ENCODE measurements at regions not wholly inside any gene's neighbourhood (a gene's known extent, or its start where the extent isn't known, plus 50 kb on each side); places are given as distances from the start of the nearest gene placed in this dataset.

DNA sequence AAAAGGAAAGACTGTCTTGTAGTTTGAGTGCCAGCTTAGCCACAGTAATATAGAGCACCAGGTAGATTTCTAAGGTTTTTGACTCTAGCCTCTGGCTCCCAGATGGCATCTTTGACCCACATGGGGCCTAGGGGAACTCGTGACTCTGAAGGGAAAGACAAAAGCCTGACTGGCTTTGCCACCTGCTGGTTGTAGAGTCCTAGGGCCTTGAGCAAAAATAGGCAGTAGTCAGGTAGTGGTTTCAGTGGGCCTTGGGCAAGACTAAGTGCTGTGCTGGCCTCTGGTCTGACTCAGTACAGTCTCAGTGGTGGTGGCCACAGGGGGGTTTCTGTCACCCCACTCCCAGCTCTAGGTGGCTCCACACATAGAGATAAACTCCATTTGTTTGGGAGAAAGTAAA, 349.4 kb downstream of the FAM181B start:
- Histone ChIP-seq H3K36me3 (no peaks in the 10 kb centered on the region), H3K27ac (no peak overlapping the region), H4K20me1 (ENCODE audit: low read depth) (no peaks in the 10 kb centered on the region), H3K79me2 (ENCODE audit: low read depth) (no peaks in the 10 kb centered on the region), H3K27me3 (no peaks in the 10 kb centered on the region), H3K9ac (no peak overlapping the region), H3K4me1 (no peaks in the 10 kb centered on the region), H3K4me2 (no peak overlapping the region), H3K4me3 (no peak overlapping the region), H3K9me3 (ENCODE audit: low read depth) (no peaks in the 10 kb centered on the region), H3F3A (ENCODE audit: low read depth) (no peaks in the 10 kb centered on the region), H2AFZ (replicated peaks) (no peak overlapping the region)
- no peak overlapping the region for H3K4me3 Mint-ChIP-seq
- peak; percentile 4 for DNase-seq (ENCODE audit: low spot score)
- no peaks in the 10 kb centered on the region for H3K4me1 Mint-ChIP-seq
- no peaks in the 10 kb centered on the region for H3K36me3 Mint-ChIP-seq
- no peaks in the 10 kb centered on the region for H3K9me3 Mint-ChIP-seq
- no peak overlapping the region for H3K27ac Mint-ChIP-seq
- no peaks in the 10 kb centered on the region for H3K27me3 Mint-ChIP-seq (ENCODE audit: insufficient read depth, low read depth)
- TF ChIP-seq, protein P1, sequence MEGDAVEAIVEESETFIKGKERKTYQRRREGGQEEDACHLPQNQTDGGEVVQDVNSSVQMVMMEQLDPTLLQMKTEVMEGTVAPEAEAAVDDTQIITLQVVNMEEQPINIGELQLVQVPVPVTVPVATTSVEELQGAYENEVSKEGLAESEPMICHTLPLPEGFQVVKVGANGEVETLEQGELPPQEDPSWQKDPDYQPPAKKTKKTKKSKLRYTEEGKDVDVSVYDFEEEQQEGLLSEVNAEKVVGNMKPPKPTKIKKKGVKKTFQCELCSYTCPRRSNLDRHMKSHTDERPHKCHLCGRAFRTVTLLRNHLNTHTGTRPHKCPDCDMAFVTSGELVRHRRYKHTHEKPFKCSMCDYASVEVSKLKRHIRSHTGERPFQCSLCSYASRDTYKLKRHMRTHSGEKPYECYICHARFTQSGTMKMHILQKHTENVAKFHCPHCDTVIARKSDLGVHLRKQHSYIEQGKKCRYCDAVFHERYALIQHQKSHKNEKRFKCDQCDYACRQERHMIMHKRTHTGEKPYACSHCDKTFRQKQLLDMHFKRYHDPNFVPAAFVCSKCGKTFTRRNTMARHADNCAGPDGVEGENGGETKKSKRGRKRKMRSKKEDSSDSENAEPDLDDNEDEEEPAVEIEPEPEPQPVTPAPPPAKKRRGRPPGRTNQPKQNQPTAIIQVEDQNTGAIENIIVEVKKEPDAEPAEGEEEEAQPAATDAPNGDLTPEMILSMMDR (IDR thresholded peaks at IDR 0.05): no peak
- no peak for TF ChIP-seq EZH2 (IDR thresholded peaks at IDR 0.05)

DNA sequence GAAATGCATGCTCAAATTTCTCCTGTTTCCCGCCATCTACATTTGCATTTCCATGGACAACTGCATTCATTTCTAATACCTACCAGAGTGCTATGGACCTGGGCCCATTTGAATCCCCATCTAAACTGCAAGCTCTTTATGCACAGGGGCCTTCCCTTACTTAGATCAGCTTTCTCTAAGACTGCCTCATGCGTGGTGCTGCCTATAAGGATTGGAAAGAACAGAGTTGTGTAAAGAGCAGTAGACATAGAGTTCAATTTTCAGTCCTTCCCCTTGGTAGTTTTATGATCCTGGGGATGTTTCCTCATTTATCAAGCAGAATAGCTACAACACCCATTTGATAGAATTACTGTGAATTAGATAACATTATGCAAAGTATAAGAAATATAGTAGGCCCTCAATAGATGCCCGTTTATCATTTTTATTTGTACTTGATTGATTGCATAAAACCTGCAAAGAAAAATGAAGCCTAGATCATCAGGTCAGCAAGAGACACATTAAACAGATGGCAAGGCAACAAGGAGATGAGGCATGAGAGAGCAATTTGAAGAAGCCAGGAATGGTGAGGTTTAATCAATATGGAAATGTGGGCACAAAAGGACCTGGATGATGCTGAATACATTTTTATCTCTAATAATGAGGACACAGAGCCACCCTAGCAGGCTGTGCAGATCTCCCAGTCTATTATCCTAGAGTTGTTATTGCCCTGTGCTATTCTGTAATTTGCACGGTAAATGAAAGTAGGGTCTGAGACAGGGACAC, 359.7 kb downstream of the FAM181B start:
- Histone ChIP-seq H3K27me3 (no peaks in the 10 kb centered on the region), H2AFZ (replicated peaks) (no peak overlapping the region), H3K4me3 (no peak overlapping the region), H3K4me1 (no peaks in the 10 kb centered on the region), H3F3A (ENCODE audit: low read depth) (no peaks in the 10 kb centered on the region), H3K36me3 (no peaks in the 10 kb centered on the region), H3K27ac (no peak overlapping the region), H3K9ac (no peak overlapping the region), H3K79me2 (ENCODE audit: low read depth) (no peaks in the 10 kb centered on the region), H3K9me3 (ENCODE audit: low read depth) (no peaks in the 10 kb centered on the region), H4K20me1 (ENCODE audit: low read depth) (no peaks in the 10 kb centered on the region), H3K4me2 (no peak overlapping the region)
- H3K4me3 Mint-ChIP-seq: no peak overlapping the region
- no peaks in the 10 kb centered on the region for H3K36me3 Mint-ChIP-seq
- no peaks in the 10 kb centered on the region for H3K9me3 Mint-ChIP-seq
- DNase-seq (ENCODE audit: low spot score): no peak
- no peaks in the 10 kb centered on the region for H3K27me3 Mint-ChIP-seq (ENCODE audit: insufficient read depth, low read depth)
- no peak for TF ChIP-seq EZH2phosphoT487 (IDR thresholded peaks at IDR 0.05)
- TF ChIP-seq, protein P1 (IDR thresholded peaks at IDR 0.05): no peak
- no peak for TF ChIP-seq EZH2 (IDR thresholded peaks at IDR 0.05)
- no peaks in the 10 kb centered on the region for H3K4me1 Mint-ChIP-seq
- no peak overlapping the region for H3K27ac Mint-ChIP-seq

DNA sequence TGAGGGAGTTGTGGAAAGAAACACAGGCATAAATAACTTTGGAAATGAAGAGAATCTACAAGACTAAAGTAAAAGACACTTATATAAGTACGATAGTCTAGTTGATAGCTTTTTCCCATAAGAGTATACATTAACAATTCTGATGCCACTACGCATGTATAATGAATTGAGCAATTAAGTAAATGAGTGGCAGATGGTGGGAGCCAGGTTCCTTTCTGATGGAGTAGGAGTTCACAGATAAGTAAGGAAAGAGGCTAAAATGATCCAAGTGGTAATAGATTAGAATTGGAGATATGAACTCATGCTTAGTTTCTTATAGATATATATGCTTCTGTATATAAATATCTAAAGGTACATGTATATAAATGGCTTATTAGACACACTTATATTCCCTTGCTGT, 368.3 kb downstream of the FAM181B start:
- no peak overlapping the region for H3K27ac ChIP-seq
- Mint-ChIP-seq H3K27ac (no peak overlapping the region), H3K9me3 (no peaks in the 10 kb centered on the region), H3K27me3 (ENCODE audit: insufficient read depth, low read depth) (peaks cover 3% of the 10 kb centered on the region), H3K4me1 (no peaks in the 10 kb centered on the region), H3K4me3 (no peak overlapping the region), H3K36me3 (no peaks in the 10 kb centered on the region)
- H3K4me2 ChIP-seq: no peak overlapping the region
- H3K36me3 ChIP-seq: no peaks in the 10 kb centered on the region
- no peaks in the 10 kb centered on the region for H3F3A ChIP-seq (ENCODE audit: low read depth)
- no peaks in the 10 kb centered on the region for H3K27me3 ChIP-seq
- no peak overlapping the region for H3K4me3 ChIP-seq
- H3K4me1 ChIP-seq: no peaks in the 10 kb centered on the region
- no peaks in the 10 kb centered on the region for H3K79me2 ChIP-seq (ENCODE audit: low read depth)
- DNase-seq (ENCODE audit: low spot score): no peak
- H3K9ac ChIP-seq: no peak overlapping the region
- H3K9me3 ChIP-seq (ENCODE audit: low read depth): no peaks in the 10 kb centered on the region
- TF ChIP-seq EZH2 (IDR thresholded peaks at IDR 0.05) (no peak), EZH2phosphoT487 (IDR thresholded peaks at IDR 0.05) (no peak)
- TF ChIP-seq, protein P1 (IDR thresholded peaks at IDR 0.05): no peak
- H2AFZ ChIP-seq (replicated peaks): no peak overlapping the region
- no peaks in the 10 kb centered on the region for H4K20me1 ChIP-seq (ENCODE audit: low read depth)

Measured in neural progenitor cell (in vitro differentiated cells).